ENCODE measurements at regions not wholly inside any gene's neighbourhood (a gene's known extent, or its start where the extent isn't known, plus 50 kb on each side); places are given as distances from the start of the nearest gene placed in this dataset.

GRCh38 chr6:56845032-56845431 lies 109.9 kb upstream of the BEND6 start:
- Histone ChIP-seq H3K4me1 (ENCODE audit: insufficient read depth, low read length, poor library complexity, severe bottlenecking) (peaks cover 7% of the 10 kb centered on the region), H3K4me3 (ENCODE audit: low read length, poor library complexity, severe bottlenecking) (no peak overlapping the region), H3K79me2 (ENCODE audit: insufficient read depth, low read length) (peaks cover 16% of the 10 kb centered on the region), H3K27me3 (ENCODE audit: insufficient read depth, low read length, poor library complexity, severe bottlenecking) (no peaks in the 10 kb centered on the region), H4K20me1 (ENCODE audit: insufficient read depth, low read length, poor library complexity, severe bottlenecking) (no peaks in the 10 kb centered on the region), H2AFZ (ENCODE audit: low read length) (no peak overlapping the region), H3K36me3 (ENCODE audit: insufficient read depth, low read length) (no peaks in the 10 kb centered on the region), H3K9me2 (replicated peaks; ENCODE audit: low read depth, low read length) (no peaks in the 10 kb centered on the region), H3F3A (ENCODE audit: low read depth) (no peaks in the 10 kb centered on the region), H3K9me3 (ENCODE audit: insufficient read depth, low read depth, low read length) (no peaks in the 10 kb centered on the region), H3K4me2 (ENCODE audit: low read depth, low read length, poor library complexity, severe bottlenecking) (no peak overlapping the region), H3K9ac (ENCODE audit: low read depth, low read length, poor library complexity, severe bottlenecking) (no peak overlapping the region)
- no peak for TF ChIP-seq CTCF (conservative IDR thresholded peaks at IDR 0.05; ENCODE audit: low read length)
- TF ChIP-seq EZH2phosphoT487 (IDR thresholded peaks at IDR 0.05; ENCODE audit: borderline replicate concordance): no peak

- Histone ChIP-seq H3K4me2 (ENCODE audit: low read depth, low read length, poor library complexity, severe bottlenecking) (peak overlapping the region; percentile 74), H3K9me2 (replicated peaks; ENCODE audit: low read depth, low read length) (no peaks in the 10 kb centered on the region), H2AFZ (ENCODE audit: low read length) (peak overlapping the region; percentile 67; the same call in 1 of the 2 replicates), H4K20me1 (ENCODE audit: insufficient read depth, low read length, poor library complexity, severe bottlenecking) (no peaks in the 10 kb centered on the region), H3K9ac (ENCODE audit: low read depth, low read length, poor library complexity, severe bottlenecking) (peak overlapping the region; percentile 41), H3K4me3 (ENCODE audit: low read length, poor library complexity, severe bottlenecking) (peak overlapping the region; percentile 73), H3K9me3 (ENCODE audit: insufficient read depth, low read depth, low read length) (no peaks in the 10 kb centered on the region), H3K4me1 (ENCODE audit: insufficient read depth, low read length, poor library complexity, severe bottlenecking) (peaks cover 11% of the 10 kb centered on the region), H3K79me2 (ENCODE audit: insufficient read depth, low read length) (peaks cover 26% of the 10 kb centered on the region), H3K36me3 (ENCODE audit: insufficient read depth, low read length) (no peaks in the 10 kb centered on the region), H3K27me3 (ENCODE audit: insufficient read depth, low read length, poor library complexity, severe bottlenecking) (no peaks in the 10 kb centered on the region), H3F3A (ENCODE audit: low read depth) (no peaks in the 10 kb centered on the region)
- TF ChIP-seq CTCF (conservative IDR thresholded peaks at IDR 0.05; ENCODE audit: low read length) (peak; percentile 55), EZH2phosphoT487 (IDR thresholded peaks at IDR 0.05; ENCODE audit: borderline replicate concordance) (no peak)
Observed at GRCh38 chr6:56843476-56844349, 111.2 kb upstream of the BEND6 start.

GRCh38 chr6:56842686-56843475 lies 112.0 kb upstream of the BEND6 start:
- peak overlapping the region; percentile 73 for H3K4me3 ChIP-seq (ENCODE audit: low read length, poor library complexity, severe bottlenecking)
- no peak overlapping the region for H2AFZ ChIP-seq (ENCODE audit: low read length)
- H3K4me2 ChIP-seq (ENCODE audit: low read depth, low read length, poor library complexity, severe bottlenecking): peak overlapping the region; percentile 74
- peak overlapping the region; percentile 61 for H3K9ac ChIP-seq (ENCODE audit: low read depth, low read length, poor library complexity, severe bottlenecking)
- H3K4me1 ChIP-seq (ENCODE audit: insufficient read depth, low read length, poor library complexity, severe bottlenecking): peaks cover 14% of the 10 kb centered on the region
- H4K20me1 ChIP-seq (ENCODE audit: insufficient read depth, low read length, poor library complexity, severe bottlenecking): no peaks in the 10 kb centered on the region
- no peaks in the 10 kb centered on the region for H3K27me3 ChIP-seq (ENCODE audit: insufficient read depth, low read length, poor library complexity, severe bottlenecking)
- TF ChIP-seq CTCF (conservative IDR thresholded peaks at IDR 0.05; ENCODE audit: low read length) (no peak), EZH2phosphoT487 (IDR thresholded peaks at IDR 0.05; ENCODE audit: borderline replicate concordance) (no peak)
- H3K9me3 ChIP-seq (ENCODE audit: insufficient read depth, low read depth, low read length): no peaks in the 10 kb centered on the region
- no peaks in the 10 kb centered on the region for H3K36me3 ChIP-seq (ENCODE audit: insufficient read depth, low read length)
- H3K9me2 ChIP-seq (replicated peaks; ENCODE audit: low read depth, low read length): no peaks in the 10 kb centered on the region
- H3K79me2 ChIP-seq (ENCODE audit: insufficient read depth, low read length): peaks cover 32% of the 10 kb centered on the region
- H3F3A ChIP-seq (ENCODE audit: low read depth): no peaks in the 10 kb centered on the region
